GM21447 (cell line): ENCODE measurements at regions not wholly inside any gene's neighbourhood (a gene's known extent, or its start where the extent isn't known, plus 50 kb on each side); places are given as distances from the start of the nearest gene placed in this dataset.
"Not testable (repeated sequence)": the region's sequence is repeated elsewhere in the genome, so short reads cannot be mapped to it uniquely, and the experiment has no call there.

ENCODE experiments used
- ATAC-seq: cut with Tn5 transposase; IDR thresholded peaks from one replicate; pipeline ENCODE4 v1.9.1; 2021; ENCODE audit not compliant: unreplicated experiment

DNA sequence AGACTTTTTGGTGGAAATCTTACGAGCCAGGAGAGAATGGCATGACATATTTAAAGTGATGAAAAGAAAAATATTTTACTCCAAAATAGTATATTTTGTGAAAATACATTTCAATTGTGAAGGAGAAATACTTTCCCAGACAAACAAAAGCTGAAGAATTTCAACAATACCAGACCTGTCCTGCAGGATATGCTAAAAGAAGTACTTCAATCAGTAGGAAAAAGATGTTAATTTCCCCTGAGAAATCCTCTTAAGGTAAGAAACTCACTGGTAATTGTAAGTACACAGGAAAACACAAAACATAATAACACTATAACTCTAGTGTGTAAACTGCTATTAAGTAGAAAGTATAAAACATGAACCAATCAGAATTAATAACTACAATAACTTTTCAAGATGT is 341.8 kb upstream of the GJE1 start:
- no peak for ATAC-seq

DNA sequence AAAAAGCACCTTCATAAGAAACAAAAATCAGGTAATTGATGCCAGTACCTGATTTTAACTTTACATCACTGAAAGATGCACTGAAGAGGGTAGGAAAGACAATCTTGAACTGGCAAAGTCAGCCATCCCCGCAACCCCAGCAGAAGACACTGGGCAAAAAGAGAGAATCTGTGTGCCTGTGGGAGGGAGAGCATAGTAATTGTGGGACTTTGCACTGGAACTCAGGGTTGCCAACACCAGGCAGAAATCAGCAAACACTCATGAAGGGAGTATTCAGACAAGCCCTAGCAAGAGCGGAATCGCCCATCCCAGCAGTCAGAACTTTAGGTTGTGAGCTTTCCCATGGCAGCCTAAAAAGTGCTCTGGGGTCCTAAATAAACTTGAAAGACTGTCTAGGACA is 344.6 kb upstream of the GJE1 start:
- no peak for ATAC-seq

DNA sequence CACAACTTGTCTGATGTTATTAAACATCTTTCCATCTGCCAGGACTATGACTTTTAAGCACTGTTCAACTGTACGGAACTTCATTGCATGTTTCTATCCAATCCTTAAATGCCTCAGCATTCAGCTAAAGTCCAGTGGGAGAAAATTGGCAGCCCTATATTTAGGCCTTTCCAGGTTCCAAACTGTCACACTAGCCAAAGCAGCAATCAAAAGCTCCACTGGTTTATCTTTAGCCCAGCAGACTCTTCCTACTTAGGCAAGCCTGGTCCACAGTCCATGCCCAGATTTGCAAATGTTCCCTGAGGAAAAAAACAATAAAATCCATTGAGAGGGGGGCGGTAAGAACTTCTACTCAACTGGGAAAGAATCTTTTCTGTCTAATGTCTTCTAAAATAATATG is 349.1 kb upstream of the GJE1 start:
- no peak for ATAC-seq

DNA sequence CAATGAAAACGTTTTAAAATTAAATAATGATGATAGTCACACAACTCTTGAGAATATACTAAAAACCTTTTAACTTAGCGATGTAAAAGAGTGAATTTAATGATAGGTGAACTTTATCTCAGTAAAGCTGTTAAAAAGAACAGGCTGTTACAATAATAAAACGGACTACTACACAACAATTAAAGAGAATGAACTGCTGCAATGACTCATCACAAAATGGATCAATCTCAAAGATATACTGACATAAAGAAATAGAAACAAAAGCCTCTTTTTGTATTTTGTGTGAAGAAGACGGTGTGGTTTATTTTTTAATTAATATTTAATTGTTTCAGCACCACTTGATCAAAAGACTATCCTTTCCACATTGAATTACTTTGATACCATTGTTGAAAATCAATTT is 352.4 kb upstream of the GJE1 start:
- ATAC-seq = no peak

DNA sequence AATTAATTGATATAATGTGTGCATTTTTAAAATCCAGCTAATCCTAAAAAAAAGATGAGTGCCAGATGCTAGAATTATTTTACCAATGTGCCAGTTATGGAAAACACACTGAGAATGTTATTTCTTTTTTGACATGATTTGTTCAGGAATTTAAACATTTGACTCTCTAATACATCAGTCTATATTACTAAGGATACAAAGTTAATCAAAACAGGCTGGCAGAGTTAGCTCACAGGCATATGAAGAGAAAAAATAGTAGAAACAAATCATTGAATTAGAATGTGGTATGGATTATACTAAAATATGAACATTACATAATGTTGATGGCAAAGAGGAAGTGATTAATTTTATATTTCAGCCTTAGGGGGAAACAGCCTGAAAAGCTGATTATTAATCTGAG is 368.3 kb upstream of the GJE1 start:
- ATAC-seq = no peak

DNA sequence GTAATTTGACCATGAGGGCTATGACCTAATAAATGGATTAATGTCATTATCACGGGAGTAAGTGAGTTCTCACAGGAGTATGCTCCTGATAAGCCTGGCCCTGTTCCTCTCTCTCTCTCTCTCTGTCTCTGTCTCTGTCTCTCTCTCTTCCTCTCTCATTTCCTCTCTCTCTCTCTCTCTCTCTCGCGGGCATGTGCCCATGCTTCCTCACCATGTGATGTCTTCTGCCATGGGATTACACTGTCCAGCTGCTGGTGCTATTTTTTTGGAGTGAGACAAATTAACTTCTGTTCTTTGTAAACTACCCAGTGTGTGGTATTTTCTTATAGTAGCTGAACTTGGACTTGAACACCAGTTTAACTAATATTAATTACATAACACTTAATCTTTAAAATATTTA is 374.3 kb upstream of the GJE1 start:
- no peak for ATAC-seq

DNA sequence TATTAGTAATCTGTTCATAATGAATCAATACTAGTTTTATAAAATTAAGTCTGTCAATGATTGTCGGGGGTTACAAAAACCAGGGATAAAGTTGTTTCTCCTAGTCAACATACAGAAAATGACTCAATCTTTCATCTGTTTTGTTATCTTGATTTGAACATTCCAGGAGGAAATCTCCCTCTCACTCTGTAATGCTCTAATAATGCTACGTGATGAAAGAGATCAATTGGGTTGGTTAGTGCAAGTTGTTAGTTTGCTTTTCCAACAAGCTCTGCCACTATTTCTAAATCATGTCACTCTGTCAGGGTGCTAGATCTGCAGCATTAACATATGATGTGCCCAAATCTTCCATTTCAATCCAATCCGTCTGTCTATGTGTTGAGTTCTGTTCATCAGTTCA is 379.5 kb upstream of the GJE1 start:
- no peak for ATAC-seq

DNA sequence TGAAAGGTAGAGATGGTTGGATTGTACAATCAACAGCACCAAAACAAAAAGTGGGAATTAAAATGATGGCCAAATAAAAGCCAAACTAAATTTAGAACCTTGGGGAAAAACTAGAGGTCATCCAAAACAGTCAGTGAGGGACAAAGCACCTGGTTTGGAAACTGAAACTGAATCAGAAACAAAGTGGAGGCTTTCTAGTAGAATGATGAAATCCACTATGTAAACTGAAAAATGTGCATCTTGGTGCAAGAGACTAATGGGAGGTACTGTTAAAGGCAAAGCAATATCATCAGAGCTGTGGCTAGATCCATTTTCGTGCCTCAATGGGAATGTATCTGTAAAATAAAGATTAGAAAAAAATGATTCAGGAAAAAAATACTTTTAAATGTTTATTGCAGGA is 380.0 kb upstream of the GJE1 start:
- peak; percentile 91 for ATAC-seq

DNA sequence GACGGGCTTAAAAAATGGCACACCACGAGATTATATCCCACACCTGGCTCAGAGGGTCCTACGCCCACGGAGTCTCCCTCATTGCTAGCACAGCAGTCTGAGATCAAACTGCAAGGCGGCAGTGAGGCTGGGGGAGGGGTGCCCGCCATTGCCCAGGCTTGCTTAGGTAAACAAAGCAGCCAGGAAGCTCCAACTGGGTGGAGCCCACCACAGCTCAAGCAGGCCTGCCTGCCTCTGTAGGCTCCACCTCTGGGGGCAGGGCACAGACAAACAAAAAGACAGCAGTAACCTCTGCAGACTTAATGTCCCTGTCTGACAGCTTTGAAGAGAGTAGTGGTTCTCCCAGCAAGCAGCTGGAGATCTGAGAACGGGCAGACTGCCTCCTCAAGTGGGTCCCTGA is 386.4 kb upstream of the GJE1 start:
- ATAC-seq = not testable (repeated sequence)

DNA sequence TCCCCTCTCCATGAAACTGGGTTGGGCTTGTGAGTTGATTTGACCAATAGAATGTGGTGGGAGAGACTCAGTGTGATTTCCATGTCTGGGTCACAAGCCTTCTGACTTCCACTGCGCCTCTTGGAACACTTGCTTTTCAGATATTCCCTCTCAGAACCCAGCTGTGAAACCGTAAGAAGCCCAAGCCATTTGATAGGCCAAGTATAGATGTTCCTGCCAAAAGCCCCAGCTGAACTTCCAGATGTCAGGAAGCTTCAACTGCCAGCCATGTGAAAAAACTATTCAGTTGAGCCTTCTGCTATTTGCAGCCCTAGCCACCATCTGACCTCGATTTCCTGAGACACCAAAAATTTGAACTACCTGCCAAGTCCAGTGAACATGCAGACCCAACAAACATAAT is 387.8 kb upstream of the GJE1 start:
- no peak for ATAC-seq

DNA sequence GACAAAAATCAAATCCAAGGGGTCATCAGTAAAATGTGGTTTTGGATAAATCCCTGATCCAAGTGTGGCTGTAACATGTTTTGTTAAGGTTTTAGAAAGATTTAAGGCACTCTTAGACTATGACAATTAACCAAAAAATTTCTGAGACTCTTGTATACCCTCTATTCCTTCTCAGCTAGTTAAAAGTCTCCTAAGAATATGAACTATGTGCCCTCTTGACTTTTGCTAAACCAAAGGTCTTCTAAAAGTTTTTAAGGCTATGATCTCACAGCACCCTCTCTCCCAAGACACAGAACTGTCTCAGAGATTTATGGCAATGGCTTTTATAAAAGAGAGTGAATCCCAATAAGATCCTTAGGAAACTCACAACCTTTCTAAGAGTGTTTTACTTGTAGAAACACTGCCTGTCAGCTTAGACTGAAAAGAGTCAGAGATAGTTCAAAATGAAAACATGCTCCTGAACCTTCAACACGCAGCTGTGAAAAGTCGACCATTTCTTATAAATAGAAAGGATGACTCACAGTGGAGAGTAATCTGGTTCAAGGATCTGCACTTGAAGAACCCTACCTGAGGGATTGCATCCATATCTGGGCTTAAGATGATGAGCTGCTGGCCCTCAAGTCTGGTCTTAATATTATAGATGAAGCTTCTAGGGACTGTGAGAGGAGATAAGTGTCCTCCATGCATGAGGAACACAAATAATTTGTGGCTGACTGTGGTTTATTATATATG is 388.4 kb upstream of the GJE1 start:
- no peak for ATAC-seq

DNA sequence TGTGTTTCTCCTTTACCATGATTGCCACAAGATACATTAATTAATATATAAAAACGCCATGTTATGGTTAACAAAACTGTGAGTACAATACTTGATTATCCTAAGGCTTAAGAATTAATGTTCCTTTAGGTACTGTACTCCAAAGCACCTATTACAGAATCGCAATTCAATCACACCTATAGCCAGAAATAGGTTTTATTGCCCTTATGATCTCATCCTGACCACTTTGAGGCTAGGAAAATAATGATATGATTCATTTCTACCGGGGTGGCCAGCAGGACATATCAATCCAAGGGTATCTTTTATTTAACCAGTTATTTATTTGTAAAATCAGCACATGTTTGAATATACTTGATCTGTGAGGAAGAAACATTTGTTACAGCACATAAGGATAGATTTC is 396.6 kb upstream of the GJE1 start:
- ATAC-seq = no peak

DNA sequence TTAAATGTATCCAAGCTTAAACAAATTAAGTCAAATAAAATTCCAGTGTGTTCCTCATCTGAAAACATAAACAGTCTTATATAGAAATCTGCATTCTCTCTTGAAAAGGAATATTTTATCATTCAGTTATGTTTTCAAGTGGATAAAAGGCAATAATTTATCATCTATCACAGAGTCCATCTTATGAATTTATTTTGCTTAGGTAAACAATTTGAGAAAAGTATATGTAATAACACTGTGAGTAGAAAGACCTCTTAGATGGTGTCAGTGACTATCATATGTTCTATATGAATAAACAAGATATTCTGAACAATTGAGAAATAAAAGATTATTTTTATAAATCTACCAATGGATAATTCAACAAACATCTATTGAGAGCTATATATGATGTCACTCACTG is 397.6 kb upstream of the GJE1 start:
- ATAC-seq = no peak

DNA sequence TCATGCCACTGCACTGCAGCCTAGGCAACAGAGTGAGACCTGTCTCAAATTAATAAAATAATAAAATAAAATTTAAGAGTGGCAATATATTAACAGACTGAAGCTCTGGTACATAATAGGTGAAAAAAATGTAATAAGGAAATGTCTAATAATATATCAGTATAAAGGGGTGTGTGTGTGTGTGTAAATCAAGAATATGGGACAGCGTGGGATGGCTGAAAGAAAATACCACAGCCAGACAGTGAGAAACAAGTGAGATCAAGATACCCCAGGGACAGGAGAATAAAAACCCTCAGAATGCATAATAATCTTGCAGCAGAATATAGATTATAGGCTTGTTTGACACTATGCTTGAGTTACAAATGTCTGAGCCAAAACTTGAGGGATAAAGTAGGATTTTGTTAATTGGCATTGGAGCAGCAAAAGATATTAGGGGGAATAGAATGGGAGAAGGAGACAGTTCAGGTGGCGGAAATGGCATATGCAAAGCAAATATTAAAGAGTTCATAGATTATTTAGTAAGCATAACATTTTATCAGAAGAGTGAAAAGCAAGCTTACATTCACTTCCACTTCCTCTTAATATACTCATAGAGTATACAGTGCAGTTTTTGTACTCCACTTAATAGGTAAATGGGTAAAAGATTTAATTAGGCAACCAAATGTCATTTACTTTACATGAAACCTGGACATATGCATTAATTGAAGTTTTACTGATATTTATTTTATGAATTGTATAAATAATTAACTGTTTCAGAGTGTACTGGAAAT is 398.5 kb upstream of the GJE1 start:
- no peak for ATAC-seq

DNA sequence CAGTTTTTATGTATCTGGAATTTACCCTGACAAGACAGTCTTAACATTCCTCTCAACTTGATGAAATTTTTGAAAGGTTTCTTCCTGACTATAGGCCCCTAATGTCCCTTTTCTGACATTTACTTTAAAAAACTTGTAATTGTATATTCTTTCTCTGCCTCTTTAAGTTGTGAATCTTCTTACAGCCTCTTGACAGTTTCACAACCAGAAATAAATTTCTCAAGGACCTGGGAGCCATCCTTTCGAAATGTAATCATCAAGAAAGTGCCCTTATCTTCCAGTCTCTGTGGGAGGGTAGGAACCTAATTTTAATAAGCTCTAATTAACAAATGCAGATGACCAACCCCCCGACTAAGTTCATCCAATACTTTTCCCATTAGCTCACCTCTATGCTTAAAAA is 403.6 kb upstream of the GJE1 start:
- ATAC-seq = no peak

DNA sequence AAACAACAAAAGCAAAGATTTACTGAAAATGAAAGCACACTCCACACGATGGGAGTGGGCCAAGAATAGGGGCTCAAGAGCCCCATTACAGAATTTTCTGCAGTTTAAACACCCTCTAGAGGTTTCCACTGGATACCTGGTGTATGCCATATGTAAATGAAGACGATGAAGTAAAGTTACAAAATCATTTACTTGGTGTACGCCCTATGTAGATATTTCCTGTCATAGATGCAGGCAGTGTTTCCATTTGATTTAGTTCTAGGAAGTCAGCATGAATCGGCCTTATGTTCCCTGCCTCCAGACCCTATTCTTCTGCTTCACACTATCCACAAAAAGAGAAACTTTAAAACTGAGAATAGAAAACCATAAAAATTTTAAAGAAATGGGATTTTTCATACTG is 404.4 kb upstream of the GJE1 start:
- ATAC-seq = no peak

DNA sequence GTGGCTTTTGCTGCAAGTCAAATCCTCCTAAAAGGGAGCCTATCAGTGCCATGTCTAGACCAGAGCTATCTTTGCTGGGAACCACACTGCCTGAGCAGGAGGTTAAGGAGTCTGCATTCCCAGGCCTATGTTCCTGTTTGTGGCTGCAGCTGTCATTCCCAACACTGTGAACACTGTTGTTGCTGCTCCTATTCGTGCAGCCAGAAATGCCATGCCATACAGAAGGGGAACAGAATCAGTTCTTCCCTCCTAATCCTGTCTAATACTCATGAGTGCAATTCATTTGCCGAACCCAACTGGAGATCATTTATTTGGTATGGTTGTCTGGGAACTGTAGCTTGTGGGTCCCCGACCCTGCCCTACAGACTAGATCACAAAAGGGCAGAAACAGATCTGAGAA is 406.5 kb upstream of the GJE1 start:
- no peak for ATAC-seq

DNA sequence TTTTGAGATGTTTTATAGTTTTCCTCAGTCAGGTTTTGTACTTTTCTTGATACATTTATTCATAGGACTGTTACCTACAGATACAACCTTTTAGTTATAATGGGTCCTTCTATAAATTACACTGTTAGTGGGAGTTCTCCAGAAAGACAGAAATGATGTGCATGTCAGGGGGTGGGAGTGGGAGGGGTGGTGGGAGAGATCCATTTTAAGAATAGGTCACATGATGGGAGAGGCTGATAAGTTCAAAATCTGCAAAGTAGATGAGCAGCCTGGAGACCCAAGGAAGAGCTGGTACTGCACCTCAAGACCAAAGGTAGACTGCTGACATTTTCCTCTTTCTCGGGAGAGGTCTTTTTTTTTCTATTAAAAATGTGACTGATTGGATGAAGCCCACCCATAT is 408.0 kb upstream of the GJE1 start:
- ATAC-seq = no peak

DNA sequence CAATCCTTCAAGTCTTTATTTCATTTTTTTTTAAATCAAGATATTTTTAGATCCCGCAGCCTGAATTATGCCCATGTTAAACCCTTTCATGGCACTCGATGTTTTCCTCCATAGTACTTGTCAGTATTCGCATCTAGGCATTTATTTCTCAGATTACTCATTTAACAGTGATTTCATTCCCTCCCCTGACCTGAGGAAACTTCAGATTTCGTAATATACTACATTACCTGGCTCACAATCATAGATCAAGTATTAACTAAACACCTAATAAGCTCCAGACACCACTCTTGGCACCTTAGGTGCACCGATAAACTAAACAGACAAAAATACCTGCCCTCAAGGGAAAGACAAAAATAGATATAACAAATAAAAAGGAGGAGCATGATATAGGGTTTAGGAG is 413.2 kb upstream of the GJE1 start:
- ATAC-seq = no peak

DNA sequence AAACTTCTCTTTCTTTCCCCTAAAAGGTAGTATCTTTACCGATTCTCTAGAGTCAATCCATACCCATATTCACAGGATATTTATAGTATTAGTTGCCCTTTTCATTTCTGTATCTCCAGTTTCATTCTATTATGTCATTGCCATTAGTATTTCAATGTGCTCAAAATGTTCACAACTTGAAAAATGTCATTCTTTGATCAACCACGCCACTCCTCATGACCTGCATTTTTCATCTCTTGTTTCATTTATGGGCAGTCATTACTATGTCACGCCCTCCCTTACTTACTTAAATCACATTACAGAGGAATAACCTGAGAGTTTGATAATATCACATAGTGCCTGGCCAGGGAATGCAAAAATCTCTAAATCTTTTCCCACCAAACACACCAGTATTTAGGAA is 427.3 kb upstream of the GJE1 start:
- ATAC-seq = no peak

DNA sequence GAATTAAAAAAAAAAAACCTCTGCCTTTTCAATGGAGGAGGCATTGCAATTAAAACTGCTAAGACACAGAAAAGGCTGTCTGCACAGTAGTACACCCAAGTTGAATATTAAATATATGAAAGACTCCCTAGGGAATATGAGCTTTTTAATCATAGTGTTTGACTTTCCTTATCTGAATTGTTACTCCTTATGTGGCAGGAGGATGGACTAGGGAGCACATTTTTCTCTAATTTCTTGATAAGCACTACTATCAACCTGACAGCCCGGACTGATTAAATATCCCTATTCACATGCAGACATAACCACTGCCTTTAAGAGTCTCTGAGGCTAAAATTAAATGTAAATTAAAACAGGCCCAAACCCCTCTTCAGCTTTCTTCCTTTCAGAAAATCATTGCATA is 428.6 kb upstream of the GJE1 start:
- ATAC-seq = no peak

DNA sequence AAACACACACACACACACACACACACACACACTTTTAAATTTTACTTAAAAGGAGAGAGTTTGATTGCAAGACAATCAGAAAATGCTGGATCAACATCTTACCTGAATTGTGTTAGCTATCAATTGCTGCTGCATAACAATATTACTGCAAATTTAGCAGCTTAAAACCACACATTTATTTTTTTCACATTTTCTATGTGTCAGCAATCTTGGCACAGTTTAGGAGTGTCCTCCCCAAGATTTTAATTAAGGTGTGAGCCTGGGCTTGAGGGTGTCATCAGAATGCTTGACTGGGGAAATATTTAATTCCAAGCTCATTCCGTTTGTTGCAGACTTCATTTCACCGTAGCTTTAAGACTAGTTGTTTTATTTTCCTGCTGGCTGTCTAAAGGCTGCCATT is 431.0 kb upstream of the GJE1 start:
- no peak for ATAC-seq

DNA sequence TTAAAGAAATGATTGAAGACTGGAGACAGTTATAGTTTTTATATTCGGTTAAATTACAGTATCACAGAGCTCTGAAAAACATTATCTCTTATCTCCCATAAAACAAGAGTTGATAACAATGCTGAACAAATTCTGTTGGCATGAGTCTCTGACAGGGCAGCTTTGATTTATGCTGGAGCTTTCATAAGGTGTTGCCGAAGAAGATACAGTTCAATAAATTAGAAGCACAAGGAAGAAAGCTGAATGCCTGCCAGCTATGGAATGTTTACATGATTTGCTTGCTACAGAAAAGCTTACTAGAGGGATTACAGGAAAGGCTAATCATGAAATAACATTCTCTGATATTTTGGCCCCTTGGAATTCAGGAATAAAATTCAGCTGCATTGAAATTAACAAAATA is 431.9 kb upstream of the GJE1 start:
- no peak for ATAC-seq
